ENCODE measurements at regions not wholly inside any gene's neighbourhood (a gene's known extent, or its start where the extent isn't known, plus 50 kb on each side); places are given as distances from the start of the nearest gene placed in this dataset.
A peak's percentile ranks its signal among the peaks of the same experiment; 100 is the strongest.
"Not testable (repeated sequence)": the region's sequence is repeated elsewhere in the genome, so short reads cannot be mapped to it uniquely, and the experiment has no call there.

GRCh38 chr2:12881952-12882351 is 165.2 kb downstream of the TRIB2 start:
- DNase-seq: no peak

- DNase-seq: no peak
These were observed 165.7 kb downstream of the TRIB2 start for GRCh38 chr2:12882393-12882792.

DNA sequence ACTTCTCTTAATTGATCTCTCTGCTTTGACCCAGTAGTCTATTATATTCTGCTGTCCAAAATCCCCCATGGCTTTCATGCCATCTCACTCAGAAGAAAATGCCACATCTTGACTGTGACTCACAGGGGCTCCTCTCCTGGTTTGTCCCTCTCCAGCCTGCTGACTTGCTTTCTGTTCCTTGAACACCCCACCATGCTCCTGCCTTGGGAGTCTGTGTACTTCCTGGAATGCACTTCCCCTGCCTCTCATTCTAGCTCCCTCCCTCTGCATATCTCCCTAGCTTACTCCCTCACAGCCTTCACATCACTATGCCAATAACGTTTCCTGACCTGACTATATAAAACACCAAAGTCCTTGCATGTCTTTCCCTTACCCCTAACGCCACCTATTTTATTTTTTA is 167.2 kb downstream of the TRIB2 start:
- no peak for DNase-seq

DNA sequence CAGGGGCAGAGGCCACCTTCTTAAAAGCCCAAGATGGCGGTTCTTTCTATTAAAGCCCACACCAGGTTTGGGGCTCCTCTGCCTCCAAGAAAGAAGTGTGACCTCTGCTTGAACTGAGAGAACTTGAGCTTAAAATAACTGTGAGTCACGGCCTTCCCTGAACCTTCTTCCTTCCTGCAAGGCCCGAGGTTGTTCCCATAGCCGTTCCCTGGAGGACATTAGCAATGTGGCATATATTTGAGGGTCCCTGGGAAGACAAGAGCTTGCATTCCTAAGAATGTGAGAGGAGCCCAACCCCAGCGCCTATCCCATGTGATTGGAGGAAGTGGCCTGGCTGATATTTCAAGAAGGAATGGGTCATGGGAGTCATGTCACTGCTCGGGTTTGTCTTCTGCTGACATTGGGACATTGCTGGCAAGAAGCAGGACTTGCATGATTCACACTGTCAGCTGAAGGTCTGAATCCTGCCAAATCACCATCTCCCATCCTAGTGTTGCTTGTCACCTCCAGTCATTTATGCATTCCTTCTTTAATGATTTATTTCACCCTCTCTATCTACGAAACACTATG is 168.1 kb downstream of the TRIB2 start:
- no peak for DNase-seq

GRCh38 chr2:12890066-12890465 is 173.3 kb downstream of the TRIB2 start:
- no peak for DNase-seq

DNA sequence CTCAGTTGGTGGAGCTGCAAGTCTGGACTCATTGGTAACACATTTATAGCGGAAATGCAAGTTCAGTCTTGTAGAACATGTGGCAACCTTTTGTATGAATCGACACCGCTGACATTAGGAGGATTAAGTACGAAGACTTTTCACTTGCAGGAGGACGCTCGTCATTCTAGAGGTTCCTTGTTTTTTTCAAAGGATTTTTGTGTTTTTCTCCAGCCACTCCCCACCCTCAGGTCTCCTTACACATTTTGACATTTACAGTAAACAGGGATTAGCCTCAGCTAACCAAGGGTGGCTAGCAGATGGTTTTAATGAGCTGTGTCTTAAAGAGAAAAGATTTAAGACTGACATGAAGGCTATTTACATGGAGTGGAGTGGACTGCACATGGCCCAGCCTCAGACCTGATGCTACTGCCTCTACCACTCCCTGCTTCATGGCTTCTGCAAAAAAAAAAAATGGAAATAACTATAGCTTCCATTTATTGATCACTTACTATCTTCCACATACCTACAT is 173.8 kb downstream of the TRIB2 start:
- DNase-seq: no peak

DNA sequence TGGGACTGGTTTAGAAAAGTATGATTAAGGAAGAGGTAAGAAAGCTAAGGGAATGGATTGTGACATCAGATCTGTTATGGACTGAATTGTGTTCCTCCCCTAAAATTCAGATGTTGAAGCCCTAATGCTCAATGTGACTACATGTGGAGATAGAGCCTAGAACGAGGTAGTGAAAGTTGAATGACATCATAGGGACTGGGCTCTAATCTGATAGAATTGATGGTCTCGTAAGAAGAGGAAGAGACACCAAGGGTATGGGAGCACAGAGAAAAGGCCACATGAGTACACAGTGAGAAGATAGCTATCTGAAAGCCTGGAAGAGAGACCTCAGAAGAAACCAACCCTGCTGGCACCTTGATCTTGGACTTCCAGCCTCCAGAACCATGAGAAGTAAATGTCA is 178.3 kb downstream of the TRIB2 start:
- DNase-seq: no peak

GRCh38 chr2:12896318-12896982 is 179.7 kb downstream of the TRIB2 start:
- no peak for DNase-seq

DNA sequence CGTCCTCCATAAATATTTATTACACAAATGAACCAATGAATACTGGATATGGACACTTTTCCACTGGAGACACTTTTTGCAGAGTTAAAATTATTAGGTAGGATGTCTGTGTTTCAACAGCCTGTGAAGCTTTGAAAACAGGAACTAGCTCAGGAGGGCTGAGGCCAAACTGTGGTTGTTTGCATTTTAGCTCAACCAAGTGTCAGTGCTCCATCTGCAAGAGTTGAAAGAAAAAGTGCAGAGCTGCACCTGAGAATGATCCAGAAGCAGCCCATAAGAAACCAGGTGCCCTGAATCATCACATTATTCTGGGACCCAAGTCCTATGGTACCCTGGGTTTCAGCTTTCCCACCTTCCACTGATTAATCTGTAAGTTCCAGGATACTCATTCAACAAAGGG is 180.4 kb downstream of the TRIB2 start:
- DNase-seq: no peak

GRCh38 chr2:12903272-12903671 is 186.5 kb downstream of the TRIB2 start:
- DNase-seq: no peak

DNA sequence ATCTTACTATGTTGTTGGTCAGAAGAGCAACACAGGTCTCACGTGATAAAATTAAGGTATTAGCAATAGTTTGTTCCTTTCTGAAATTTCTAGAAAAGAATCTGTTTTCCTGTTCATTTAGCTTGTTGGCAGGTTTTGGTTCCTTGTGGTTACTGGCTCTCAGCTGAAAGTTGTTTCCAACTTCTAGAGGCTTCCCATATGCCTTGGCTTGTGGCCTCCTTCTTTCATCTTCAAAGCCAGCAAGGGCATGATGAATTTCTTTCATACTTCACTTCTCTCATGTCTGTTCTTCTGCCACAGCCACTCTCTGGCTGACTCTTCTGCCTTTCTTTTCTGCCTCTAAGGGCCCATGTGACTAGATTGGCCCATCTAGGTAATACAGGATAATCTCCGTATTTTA is 193.7 kb downstream of the TRIB2 start:
- no peak for DNase-seq

DNA sequence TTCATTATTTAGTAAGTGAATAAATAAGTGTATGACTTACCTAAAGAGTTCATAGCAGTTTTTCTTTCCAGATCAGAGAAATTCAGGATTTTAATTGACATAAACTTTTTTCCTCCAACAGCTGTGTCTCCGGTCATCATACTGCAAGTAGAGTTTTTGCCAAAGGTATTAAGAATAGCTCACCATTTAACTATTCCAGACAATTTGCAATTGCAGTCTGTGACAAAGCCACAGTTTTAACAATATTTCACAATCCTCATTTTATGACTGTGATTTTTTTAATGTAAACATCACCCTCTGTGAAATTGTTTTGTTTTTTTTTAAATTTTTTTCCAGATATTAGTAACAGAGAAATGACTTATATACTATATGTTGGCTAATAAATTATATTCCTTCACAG is 199.1 kb downstream of the TRIB2 start:
- DNase-seq: no peak

DNA sequence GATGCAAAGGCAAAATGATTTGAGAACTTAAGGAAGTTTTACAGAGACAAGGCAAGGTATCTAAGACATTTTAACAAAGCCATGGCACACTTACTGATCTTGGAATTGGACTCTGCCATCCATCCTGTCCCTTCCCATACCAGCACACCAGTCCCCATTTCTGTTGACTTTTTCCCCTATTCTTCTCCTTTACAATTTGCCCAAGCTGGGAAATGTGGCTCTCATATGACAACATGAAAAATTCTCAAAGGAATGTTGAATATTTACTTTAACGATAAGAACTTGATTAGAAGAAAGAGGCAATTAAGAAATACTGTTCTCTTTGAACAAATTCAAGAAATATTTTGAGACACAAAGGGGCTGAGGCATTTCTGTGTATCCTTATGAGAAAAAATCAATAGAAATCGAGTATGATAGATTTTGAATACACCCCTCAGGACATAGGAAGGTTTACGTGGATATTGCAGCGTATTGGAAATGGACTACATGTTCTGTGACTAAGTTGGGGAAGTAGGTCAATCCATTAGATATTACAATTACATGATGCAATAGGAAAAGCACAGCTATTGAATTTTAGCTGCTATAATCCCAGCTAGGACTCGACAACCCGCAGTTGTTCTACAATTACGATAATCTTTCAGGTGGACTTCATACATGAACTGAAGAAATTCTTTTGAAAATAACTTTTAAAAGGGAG is 201.6 kb downstream of the TRIB2 start:
- no peak for DNase-seq

DNA sequence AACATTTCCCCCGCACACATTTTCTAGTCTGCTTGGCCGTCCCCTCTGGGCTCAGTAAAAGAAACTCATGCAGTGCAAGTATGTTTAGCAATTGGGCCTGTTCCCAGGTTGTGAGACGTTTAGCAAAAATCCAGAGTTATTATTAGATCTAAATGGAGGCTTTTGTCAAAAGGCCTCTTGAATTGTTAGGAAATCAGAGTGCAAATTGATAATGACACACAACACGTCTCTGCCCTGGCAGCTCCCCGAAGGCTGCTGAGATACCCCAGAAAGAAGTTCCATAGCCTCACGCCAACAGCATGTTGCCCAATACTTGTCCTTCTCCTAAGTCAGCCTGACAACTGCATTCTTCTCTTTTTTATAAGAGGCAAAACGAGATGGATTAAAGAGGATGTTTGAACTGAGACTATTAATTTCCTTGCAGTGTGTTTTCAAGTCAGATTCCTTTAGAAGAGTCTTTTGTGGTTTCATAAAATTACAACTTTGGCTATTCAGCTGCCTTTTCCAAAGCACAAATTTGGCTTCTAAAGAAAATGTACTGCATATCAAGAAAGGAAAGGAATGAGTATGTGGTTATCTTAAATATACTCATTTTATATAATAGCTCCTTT is 202.2 kb downstream of the TRIB2 start:
- DNase-seq: no peak

DNA sequence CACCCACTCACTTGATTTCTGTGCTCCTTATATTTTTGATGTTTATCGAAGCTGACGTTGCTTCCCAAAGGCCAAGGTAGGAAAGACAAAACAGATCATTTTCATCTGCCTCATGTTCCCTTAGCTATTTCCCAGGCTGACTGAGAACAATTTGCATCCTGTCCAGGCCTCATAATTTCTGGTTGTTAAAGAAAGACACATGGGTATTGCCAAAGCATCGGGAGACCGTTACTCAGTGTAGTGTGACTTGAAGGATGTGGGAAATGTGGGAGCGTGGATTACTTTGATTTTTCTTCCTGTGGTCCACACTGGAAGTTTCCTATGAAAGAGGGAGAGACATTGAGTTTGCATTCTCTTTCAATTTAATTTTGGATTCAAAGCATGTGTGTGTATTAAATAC is 204.6 kb downstream of the TRIB2 start:
- DNase-seq: no peak

- no peak for DNase-seq
These were observed 207.3 kb downstream of the TRIB2 start for GRCh38 chr2:12923907-12924610.

DNA sequence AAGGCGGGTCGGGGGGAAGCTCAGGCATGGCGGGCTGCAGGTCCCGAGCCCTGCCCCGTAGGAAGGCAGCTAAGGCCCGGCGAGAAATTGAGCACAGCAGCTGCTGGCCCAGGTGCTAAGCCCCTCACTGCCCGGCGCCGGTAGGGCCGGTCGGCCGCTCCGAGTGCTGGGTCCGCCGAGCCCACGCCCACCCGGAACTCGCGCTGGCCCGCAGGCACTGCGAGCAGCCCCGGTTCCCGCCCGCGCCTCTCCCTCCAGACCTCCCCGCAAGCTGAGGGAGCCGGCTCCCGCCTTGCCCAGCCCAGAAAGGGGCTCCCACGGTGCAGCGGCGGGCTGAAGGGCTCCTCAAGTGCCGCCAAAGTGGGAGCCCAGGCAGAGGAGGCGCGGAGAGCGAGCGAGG is 209.9 kb downstream of the TRIB2 start:
- not testable (repeated sequence) for DNase-seq

DNA sequence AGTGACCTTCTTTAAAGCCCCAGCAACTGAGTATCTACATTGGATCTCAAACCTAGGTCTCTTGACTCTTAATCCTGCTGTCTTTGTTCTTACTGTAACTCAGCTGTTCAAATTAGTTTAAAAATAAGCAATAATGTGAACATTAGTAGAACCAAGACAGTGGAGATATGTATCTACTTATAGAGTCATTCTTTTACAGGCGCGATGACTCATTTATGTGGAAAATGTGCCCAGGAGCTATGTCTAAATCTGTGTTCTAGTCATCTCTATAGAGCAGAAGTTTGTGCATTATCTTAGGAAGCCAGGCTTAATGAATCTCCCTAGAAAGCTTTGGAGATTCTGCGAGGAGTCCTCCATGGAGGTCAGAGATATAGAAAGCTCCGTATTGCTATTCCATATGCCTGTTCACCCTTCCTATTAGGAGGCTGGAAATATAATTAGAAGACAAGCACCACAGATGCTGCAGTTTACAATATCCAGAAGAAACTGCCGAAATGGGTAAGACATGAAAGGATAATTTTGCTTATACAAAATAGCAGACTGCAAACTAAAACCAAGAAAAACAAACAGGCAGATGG is 211.6 kb downstream of the TRIB2 start:
- peak; percentile 47 for DNase-seq

GRCh38 chr2:12928775-12929401 is 212.2 kb downstream of the TRIB2 start:
- DNase-seq: no peak

DNA sequence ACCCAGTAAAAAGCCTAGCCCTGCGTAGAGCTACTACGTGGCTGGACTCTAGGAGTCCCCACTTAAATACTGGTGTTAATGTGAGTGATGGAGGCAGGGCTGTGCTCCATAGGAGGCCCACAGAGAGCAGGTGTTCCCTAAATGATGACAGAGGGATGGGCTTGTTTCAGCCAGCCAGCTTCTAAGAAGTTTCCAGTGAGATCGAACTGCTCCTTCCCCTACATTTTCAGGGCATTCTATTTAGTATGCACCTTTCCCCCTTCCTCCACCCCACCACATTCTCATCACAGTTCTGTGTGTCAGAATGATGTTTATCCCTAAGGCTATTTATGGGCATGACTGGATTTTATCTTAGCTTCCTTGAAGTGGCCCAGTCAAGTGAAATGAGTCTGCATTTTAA is 213.0 kb downstream of the TRIB2 start:
- no peak for DNase-seq

DNA sequence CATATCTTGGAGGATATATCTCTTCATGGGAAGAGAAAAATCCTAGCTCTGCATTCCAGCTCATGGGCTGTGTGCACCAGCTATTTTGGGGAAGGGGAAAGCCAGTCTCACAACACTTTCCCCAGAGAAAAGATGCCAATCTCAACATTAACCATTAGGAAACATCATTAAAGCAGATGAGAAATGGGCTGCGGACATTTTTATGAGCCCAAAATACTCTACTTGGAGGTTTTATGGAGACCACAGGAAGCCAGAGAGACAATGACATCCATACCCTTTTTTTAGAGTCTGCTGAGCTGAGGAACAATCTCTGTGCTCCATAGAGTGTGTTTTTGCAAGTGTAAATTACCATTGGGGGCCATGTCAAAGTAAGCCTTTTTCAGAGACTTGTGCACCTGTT is 213.7 kb downstream of the TRIB2 start:
- no peak for DNase-seq

DNA sequence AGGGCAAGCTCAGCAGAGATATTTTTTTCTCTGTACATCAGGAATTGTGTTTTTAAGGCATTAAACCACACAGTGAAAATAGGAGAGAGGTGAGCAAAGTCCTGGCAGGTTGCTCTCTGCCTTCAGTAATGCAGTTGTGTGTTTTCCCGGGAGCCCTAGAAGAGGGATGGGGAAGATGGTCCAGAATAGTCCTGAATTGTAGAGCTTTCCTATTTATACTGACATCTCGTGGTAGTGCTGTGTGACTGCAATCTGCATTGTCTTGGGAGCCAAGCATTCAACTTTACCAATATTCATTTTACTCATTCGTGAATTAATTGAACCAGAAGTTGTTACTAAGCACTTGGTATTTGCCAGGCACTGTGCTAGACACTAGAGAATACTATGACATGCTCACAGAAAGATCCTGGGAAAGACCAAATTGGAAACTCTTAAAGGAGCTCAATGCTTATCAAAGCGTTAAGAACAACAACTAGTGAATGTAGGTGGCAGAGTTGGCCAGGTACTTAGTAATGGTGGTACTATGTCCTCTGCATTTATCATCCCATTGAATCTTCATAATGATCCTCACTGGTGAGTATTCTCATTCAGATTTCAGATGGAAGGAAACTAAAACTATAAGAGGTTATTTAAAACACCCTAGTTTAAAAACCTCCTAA is 214.6 kb downstream of the TRIB2 start:
- peak; percentile 22 for DNase-seq
